Breast epithelium (tissue), 3 donors: ENCODE measurements at regions not wholly inside any gene's neighbourhood (a gene's known extent, or its start where the extent isn't known, plus 50 kb on each side); places are given as distances from the start of the nearest gene placed in this dataset.

ENCODE experiments used
- CTCF ChIP-seq, 3 donors: fragments of 450-650 bp; IDR thresholded peaks; one replicate each; pipeline ENCODE4 v1.5.1; 2016 to 2017; ENCODE audit warnings: antibody characterized with exemption in 3 of 3, mild to moderate bottlenecking in 3 of 3, moderate library complexity in 3 of 3
- POLR2A ChIP-seq: fragments of 450-650 bp; IDR thresholded peaks from one replicate; pipeline ENCODE4 v1.6.1; 2016; ENCODE audit warnings: antibody characterized with exemption, mild to moderate bottlenecking, moderate library complexity
- POLR2AphosphoS5 ChIP-seq, 3 donors: sonication (generic); formaldehyde crosslinking; IDR thresholded peaks; one replicate each; pipeline ENCODE4 v1.6.1; 2017; ENCODE audit warnings: antibody characterized with exemption in 3 of 3

GRCh38 chr1:190043655-190044054, 434.0 kb downstream of the BRINP3 start:
- TF ChIP-seq POLR2A (no peak), CTCF (IDR thresholded peaks at IDR 0.05) (no peak), POLR2AphosphoS5 (IDR thresholded peaks at IDR 0.05) (no peak)
